GM19455 (cell line): ENCODE measurements at regions not wholly inside any gene's neighbourhood (a gene's known extent, or its start where the extent isn't known, plus 50 kb on each side); places are given as distances from the start of the nearest gene placed in this dataset.
"Not testable (repeated sequence)": the region's sequence is repeated elsewhere in the genome, so short reads cannot be mapped to it uniquely, and the experiment has no call there.

Experiments
- ATAC-seq: cut with Tn5 transposase; IDR thresholded peaks from one replicate; pipeline ENCODE4 v1.9.1; 2021; ENCODE audit not compliant: unreplicated experiment

GRCh38 chr7:125279961-125280360, 350.3 kb upstream of the POT1 start:
- ATAC-seq = no peak

- no peak for ATAC-seq
These were observed 348.7 kb upstream of the POT1 start for GRCh38 chr7:125278318-125278717.

- ATAC-seq = not testable (repeated sequence)
These were observed 345.1 kb upstream of the POT1 start for GRCh38 chr7:125274742-125275141.

DNA sequence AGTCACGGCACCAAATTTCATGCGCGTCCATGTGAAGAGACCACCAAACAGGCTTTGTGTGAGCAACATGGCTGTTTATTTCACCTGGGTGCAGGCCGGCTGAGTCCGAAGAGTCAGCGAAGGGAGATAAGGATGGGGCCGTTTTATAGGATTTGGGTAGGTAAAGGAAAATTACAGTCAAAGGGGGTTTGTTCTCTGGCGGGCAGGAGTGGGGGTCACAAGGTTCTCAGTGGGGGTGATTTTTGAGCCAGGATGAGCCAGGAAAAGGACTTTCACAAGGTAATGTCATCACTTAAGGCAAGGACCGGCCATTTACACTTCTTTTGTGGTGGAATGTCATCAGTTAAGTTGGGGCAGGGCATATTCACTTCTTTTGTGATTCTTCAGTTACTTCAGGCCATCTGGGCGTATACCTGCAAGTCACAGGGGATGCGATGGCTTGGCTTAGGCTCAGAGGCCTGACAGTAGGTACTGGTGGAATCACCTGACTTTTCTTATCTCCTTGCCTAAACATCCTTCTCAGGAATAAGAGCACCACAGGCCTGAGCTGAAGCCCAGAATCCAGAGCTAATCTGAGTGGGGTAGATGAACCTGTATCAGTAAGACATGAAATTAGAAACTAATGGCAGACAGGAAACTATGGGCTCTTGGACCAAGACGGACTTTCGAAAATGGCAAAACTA, 334.7 kb upstream of the POT1 start:
- not testable (repeated sequence) for ATAC-seq

- ATAC-seq = not testable (repeated sequence)
These were observed 329.3 kb upstream of the POT1 start for GRCh38 chr7:125258876-125259417.

GRCh38 chr7:125257617-125258016, 328.0 kb upstream of the POT1 start:
- no peak for ATAC-seq

GRCh38 chr7:125256446-125256845, 326.8 kb upstream of the POT1 start:
- no peak for ATAC-seq

DNA sequence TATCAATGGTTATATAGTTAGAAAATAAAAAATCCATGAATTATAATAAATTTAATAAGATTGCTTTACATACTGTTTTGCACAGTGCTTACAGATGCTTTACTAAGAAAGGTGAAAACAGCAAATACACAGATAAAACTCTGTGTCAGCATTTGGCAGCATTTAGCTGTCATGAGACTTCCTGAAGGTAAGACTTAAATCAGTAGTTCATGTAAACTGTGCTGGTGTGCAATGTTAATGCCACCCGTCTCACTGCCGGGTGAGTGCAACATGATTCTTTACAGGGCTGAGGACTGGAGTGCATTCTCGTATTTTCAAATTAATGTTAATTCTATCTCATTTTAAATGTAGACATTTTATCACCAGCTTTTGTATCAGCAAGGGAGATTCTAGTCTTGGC, 326.2 kb upstream of the POT1 start:
- ATAC-seq = no peak

DNA sequence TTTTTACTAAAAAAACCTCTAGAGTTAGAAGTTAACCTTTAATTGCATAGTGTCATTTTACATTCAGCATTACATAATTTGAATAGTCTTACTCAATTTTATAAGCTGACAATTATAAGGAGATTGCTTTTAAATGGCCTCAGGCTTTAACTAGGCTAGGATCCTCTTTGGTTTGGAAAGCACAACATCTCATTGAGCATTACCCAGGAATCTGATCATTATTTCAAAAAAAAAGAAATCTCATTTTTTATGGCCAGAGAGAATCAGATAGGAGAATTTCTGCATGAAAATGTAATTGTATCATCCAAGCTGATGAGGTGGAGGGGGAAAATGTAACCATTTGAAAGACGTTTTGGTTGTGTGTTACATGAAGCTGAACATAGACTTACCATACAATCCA, 324.9 kb upstream of the POT1 start:
- ATAC-seq = no peak

DNA sequence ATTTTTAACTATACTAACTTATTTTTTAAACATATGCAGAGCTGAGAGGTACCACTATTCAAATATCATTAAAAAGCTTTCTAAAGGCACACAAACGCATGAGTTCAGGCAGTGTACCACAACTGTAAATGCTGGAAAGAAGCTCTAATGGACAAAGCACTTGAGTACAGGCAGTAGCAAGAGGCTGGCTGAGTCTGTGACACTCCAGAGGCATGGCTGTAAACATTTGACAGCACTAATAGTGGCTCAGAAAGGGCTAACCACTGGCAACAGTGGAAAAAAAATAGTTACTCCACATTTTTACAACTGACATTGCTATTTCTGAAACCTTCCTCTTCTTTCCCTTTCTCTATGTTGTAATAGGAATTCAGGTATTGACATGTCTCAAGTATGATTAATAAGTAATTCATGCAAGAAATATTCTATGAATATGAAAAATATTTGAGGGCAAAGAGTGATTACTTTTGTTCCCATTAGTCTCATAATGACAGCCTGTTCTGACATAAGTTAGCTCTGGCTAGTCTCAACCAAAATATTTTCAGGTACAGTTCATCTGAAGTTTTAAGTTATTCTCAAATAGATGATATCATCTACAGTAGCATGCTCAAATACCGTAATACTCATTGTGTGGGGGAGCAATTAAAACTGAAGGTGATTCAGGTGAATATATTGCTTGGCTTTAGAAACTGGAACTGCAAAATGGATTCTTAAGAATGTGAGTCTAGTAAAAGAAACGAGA, 324.0 kb upstream of the POT1 start:
- ATAC-seq = no peak

- no peak for ATAC-seq
These were observed 318.0 kb upstream of the POT1 start for GRCh38 chr7:125247514-125248098.

DNA sequence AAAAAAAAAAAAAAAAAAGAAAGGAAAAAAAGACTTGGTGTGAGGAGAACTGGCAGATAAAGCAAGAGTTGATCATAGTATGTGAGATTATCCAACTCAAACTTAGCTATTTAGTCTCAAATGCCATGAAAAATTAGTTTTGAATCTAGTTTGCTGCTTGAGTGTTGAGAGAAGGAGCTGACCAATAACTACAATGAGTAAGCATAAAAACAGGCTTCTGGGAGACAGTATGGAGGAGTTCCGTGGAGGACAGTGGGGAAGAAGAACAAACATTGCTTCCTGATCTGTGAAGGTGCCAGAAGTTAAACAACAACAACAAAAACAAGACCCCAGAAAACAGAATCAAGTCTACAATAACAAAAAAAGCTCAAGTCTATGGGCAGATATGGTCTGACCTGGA, 317.1 kb upstream of the POT1 start:
- no peak for ATAC-seq

DNA sequence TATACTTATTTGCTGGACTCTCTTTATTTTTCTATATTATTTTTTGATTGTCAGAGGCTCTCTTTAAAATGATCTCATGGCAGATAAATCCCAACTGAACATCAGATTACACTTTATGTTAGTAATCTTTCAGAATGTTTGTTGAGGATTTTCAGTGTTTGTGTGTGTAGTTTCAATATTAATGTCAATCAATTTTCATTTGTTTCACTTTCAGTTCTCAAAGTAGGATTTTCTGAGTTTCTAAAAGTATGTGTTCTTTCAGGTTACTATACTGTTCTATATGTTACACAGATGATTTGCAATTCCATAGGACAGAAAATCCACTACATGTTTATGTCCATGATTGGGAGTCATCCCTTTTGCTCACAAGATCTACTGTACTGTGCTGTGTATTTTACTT, 311.9 kb upstream of the POT1 start:
- ATAC-seq = no peak

- ATAC-seq = no peak
These were observed 293.0 kb upstream of the POT1 start for GRCh38 chr7:125222596-125222995.

DNA sequence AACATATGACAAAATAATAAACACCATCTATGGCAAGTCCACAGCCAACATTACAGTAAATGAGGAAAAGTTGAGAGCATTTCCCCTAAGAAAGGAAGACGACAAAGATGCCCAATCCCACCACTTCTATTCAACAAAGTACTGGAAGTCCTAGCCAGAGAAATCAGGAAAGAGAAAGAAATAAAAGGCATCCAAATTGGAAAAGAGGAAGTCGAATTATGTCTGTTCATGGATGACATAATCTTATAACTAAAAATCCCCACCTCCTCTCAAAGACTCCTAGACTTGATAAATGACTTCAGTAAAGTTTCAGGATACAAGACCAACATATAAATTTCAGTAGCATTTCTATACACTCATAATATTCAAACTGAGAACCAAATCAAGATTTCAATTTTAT, 288.5 kb upstream of the POT1 start:
- no peak for ATAC-seq

- no peak for ATAC-seq
These were observed 271.4 kb upstream of the POT1 start for GRCh38 chr7:125201002-125201401.

DNA sequence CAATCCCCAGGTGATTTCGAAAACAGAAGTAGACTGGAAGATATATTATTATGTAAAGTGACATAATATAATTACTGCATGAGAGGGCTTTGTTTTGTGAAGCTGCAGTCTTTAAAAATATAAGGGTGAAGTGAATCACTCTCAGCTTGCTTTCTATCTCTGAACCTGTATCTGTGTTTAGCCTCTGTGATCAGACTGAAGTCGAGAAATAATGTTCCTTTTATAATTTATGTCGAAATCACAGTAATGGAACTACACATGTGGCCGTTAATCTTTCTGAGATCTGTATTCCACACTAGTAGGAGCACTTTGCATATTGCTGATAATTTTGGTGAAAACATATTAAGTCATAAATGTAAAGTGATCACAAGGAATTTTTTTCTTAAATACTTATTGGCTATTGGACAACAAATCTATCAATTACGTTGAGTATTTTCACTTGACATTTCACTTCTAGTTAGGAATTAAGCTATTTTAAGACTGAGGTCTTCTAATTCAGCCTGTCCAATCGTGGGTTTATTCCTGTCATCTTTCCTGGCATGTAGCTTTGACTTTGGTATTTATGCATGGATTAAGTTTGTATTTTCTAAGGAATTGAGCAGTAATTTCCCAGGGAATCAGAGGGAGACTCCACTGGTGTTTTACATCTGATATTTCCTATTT, 268.2 kb upstream of the POT1 start:
- ATAC-seq = no peak

DNA sequence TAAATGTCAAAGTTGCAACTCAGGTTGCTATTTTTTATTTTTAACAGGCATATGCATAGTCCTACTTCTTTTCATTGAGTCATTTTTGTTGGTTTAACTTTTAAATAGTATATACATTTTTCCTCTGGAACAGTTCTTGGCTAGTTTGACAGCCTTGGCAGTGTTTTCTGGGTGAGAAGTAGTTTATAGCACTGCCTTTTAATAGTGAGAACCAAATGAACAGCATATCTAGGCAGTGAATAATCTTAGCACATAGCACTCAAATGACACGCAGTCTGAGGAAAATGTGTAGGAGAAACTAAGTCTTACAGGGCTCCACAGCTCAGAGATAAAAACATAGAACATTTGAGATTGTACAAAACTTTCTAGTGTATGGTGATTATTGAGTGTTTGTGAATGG, 265.5 kb upstream of the POT1 start:
- ATAC-seq = no peak

DNA sequence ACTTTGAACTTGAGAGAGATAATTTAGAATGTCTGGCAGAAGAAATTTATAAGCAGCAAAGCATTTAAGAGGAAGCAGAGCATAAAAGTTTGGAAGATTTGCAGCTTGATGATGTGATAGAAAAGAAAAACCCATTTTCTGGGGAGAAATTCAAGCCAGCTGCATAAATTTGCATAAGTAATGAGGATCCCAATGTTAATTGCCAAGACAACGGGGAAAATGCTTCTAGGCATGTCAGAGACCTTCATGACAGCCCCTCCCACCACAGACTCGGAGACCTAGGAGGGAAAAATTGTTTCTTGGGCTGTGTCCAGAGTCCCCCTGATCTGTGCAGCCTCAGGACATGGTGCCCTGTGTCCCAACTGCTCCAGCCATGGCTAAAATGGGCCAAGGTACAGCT, 263.6 kb upstream of the POT1 start:
- no peak for ATAC-seq

- ATAC-seq = no peak
These were observed 255.2 kb upstream of the POT1 start for GRCh38 chr7:125184801-125185200.

- not testable (repeated sequence) for ATAC-seq
These were observed 252.1 kb upstream of the POT1 start for GRCh38 chr7:125181569-125182267.
